Smooth muscle cell (in vitro differentiated cells): ENCODE measurements at regions not wholly inside any gene's neighbourhood (a gene's known extent, or its start where the extent isn't known, plus 50 kb on each side); places are given as distances from the start of the nearest gene placed in this dataset.

Experiments
- DNase-seq: peaks from one replicate; lab custom pipeline; 2025; ENCODE audit not compliant: unreplicated experiment; lab: John Stamatoyannopoulos, UW
- H2AFZ ChIP-seq: fragments of 200-600 bp; sonication (generic); 2 replicates; pipeline ENCODE4 v1.6.0; 2016; ENCODE audit warnings: antibody characterized with exemption, low read depth, mild to moderate bottlenecking
- H3F3A ChIP-seq: fragments of 200-600 bp; sonication (generic); 2 replicates; pipeline ENCODE4 v1.6.0; 2017; ENCODE audit warnings: antibody characterized with exemption, low read depth
- H3K27ac ChIP-seq: fragments of 200-600 bp; sonication (generic); 2 replicates; pipeline ENCODE4 v1.5.1; 2016; ENCODE audit warnings: low read depth, mild to moderate bottlenecking
- H3K27me3 ChIP-seq: fragments of 200-600 bp; sonication (generic); 2 replicates; pipeline ENCODE4 v1.6.1; 2016; ENCODE audit warnings: low read depth, mild to moderate bottlenecking
- H3K36me3 ChIP-seq: fragments of 200-600 bp; sonication (generic); 2 replicates; pipeline ENCODE4 v1.5.1; 2016; ENCODE audit warnings: low read depth
- H3K4me1 ChIP-seq: fragments of 200-600 bp; sonication (generic); 2 replicates; pipeline ENCODE4 v1.5.1; 2016; ENCODE audit warnings: low read depth
- H3K4me2 ChIP-seq: fragments of 200-600 bp; sonication (generic); 2 replicates; pipeline ENCODE4 v1.6.0; 2016; ENCODE audit warnings: mild to moderate bottlenecking
- H3K4me3 ChIP-seq: fragments of 200-600 bp; sonication (generic); 2 replicates; pipeline ENCODE4 v1.5.1; 2016; ENCODE audit warnings: mild to moderate bottlenecking
- H3K79me2 ChIP-seq: fragments of 200-600 bp; sonication (generic); 2 replicates; pipeline ENCODE4 v1.6.0; 2016; ENCODE audit warnings: low read depth, mild to moderate bottlenecking
- H3K9ac ChIP-seq: fragments of 200-600 bp; sonication (generic); 2 replicates; pipeline ENCODE4 v1.6.0; 2016; ENCODE audit warnings: low read depth
- H3K9me3 ChIP-seq: fragments of 200-600 bp; sonication (generic); replicated peaks from 2 replicates; pipeline ENCODE4 v1.5.1; 2016; ENCODE audit warnings: low read depth
- H4K20me1 ChIP-seq: fragments of 200-600 bp; sonication (generic); 2 replicates; pipeline ENCODE4 v1.6.0; 2016; ENCODE audit warnings: low read depth
- CTCF ChIP-seq: fragments of 200-600 bp; sonication (generic); IDR thresholded peaks from 2 replicates; pipeline ENCODE4 v1.5.1; 2017; ENCODE audit warnings: borderline replicate concordance, mild to moderate bottlenecking, antibody characterized with exemption; ENCODE audit not compliant: insufficient read depth, poor library complexity, severe bottlenecking
- WGBS: methylation state at CpG from one replicate; pipeline ENCODE4 v1.1.7; 2016; ENCODE audit warnings: low lambda C conversion rate; 5-methylcytosine and 5-hydroxymethylcytosine counted together

- H3K36me3 ChIP-seq, result no peaks in the 10 kb centered on the region
- H3K9ac ChIP-seq, result no peak overlapping the region
- no peak overlapping the region for H3K4me3 ChIP-seq
- TF ChIP-seq CTCF, result no peak
- no peak overlapping the region for H2AFZ ChIP-seq
- no peaks in the 10 kb centered on the region for H3K4me1 ChIP-seq
- DNase-seq, result no peak
- no peak overlapping the region for H3K27ac ChIP-seq
- H3K27me3 ChIP-seq, result no peaks in the 10 kb centered on the region
- WGBS, result 95% methylated on average over 7 of the region's 7 CpGs
- no peaks in the 10 kb centered on the region for H3K9me3 ChIP-seq
- H4K20me1 ChIP-seq, result no peaks in the 10 kb centered on the region
- no peak overlapping the region for H3K4me2 ChIP-seq
- H3F3A ChIP-seq, result no peaks in the 10 kb centered on the region
- no peaks in the 10 kb centered on the region for H3K79me2 ChIP-seq
Observed at GRCh38 chr18:73829146-73829545, 318.5 kb downstream of the FBXO15 start.

GRCh38 chr18:73827801-73828200 is 319.8 kb downstream of the FBXO15 start:
- H3K79me2 ChIP-seq, result no peaks in the 10 kb centered on the region
- no peaks in the 10 kb centered on the region for H3K9me3 ChIP-seq
- no peak overlapping the region for H3K27ac ChIP-seq
- no peak overlapping the region for H3K9ac ChIP-seq
- no peak overlapping the region for H3K4me3 ChIP-seq
- H3K27me3 ChIP-seq, result no peaks in the 10 kb centered on the region
- no peaks in the 10 kb centered on the region for H3K36me3 ChIP-seq
- H4K20me1 ChIP-seq, result no peaks in the 10 kb centered on the region
- DNase-seq, result no peak
- no peaks in the 10 kb centered on the region for H3K4me1 ChIP-seq
- H2AFZ ChIP-seq, result no peak overlapping the region
- no peak for TF ChIP-seq CTCF
- WGBS, result 68% methylated on average over 7 of the region's 7 CpGs
- no peak overlapping the region for H3K4me2 ChIP-seq
- no peaks in the 10 kb centered on the region for H3F3A ChIP-seq

GRCh38 chr18:73826098-73826497 is 321.5 kb downstream of the FBXO15 start:
- DNase-seq, result no peak
- no peak for TF ChIP-seq CTCF
- Histone ChIP-seq H2AFZ (no peak overlapping the region), H3K27ac (no peak overlapping the region), H3K9me3 (no peaks in the 10 kb centered on the region), H3K4me3 (no peak overlapping the region), H3K36me3 (no peaks in the 10 kb centered on the region), H3F3A (no peaks in the 10 kb centered on the region), H4K20me1 (no peaks in the 10 kb centered on the region), H3K9ac (no peak overlapping the region), H3K79me2 (no peaks in the 10 kb centered on the region), H3K27me3 (no peaks in the 10 kb centered on the region), H3K4me1 (no peaks in the 10 kb centered on the region), H3K4me2 (no peak overlapping the region)
- WGBS, result 88% methylated on average over 2 of the region's 2 CpGs

- TF ChIP-seq CTCF, result no peak
- Histone ChIP-seq H3K4me3 (no peak overlapping the region), H3K36me3 (no peaks in the 10 kb centered on the region), H3K4me1 (no peaks in the 10 kb centered on the region), H3K27ac (no peak overlapping the region), H3K9ac (no peak overlapping the region), H3F3A (no peaks in the 10 kb centered on the region), H3K9me3 (no peaks in the 10 kb centered on the region), H3K79me2 (no peaks in the 10 kb centered on the region), H4K20me1 (no peaks in the 10 kb centered on the region), H3K4me2 (no peak overlapping the region), H3K27me3 (no peaks in the 10 kb centered on the region), H2AFZ (no peak overlapping the region)
- 40% methylated on average over 1 of the region's 1 CpG for WGBS
- no peak for DNase-seq
Observed at GRCh38 chr18:73824671-73825070, 323.0 kb downstream of the FBXO15 start.
